IPS-11a (cell line): ENCODE measurements at regions not wholly inside any gene's neighbourhood (a gene's known extent, or its start where the extent isn't known, plus 50 kb on each side); places are given as distances from the start of the nearest gene placed in this dataset.

Source experiments
- H3K4me3 ChIP-seq: one replicate; pipeline ENCODE4 v1.5.1; 2013; ENCODE audit warnings: low read depth, low read length, control low read depth

DNA sequence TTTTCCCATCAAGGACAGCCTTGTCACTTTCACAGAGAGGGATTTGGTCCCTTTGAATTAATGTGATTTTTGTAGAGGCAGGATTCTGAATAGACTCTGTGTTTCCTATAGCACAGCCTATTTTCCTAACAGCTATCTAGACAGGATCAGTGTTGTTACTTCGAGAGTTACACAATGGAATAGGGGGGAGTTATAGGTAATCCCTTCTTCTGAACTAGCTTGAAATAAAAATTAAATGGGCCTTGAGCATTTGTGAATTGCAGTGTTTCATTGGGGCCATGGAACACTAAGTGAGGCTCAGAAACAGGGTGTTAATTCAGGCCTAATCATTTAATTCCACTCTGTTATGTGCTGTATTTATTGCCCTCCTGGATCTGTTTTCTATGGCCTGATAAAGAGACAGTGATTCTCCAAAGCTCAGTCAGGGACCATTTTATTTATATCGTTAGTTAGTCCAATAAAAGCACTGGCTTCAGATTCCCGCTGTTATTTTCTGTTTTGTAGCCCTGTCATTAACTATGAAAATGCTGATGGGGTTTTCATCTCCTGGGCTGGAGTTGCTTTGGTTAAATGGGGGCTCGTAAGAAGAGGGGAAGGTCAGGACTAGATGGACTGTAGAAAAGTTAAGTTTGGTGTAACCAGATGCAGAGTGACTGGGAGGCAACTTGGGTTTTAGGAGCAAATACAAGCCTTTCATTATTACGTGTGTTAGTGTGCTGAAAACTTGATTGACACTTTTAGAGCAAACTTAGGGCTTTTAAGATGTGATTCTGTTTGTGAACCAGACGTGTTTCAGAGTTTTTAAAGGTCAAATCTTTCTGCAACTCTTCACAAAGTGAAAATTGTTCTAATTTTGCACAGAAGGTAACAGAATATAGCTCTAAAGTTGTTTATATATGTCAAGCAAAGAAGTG is 461.0 kb upstream of the HNRNPA3 start:
- no peak overlapping the region for H3K4me3 ChIP-seq

DNA sequence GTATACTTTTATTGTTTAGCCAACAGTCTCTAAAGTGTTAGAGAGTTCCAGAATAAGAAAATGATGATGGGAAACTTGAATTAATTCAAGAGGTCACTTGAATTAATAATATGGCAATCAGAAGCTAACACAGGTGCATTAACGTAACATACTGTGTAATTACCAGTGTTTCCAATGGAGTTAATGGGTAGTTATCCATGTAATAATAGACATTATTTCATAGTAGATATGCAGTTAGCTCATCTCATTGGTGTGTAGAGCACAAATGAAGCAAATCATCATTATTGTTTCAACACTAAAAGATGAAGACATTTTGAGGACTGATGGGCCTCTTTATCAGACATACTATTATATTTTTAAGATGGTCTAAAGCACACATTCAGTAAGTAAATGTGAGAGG is 460.3 kb upstream of the HNRNPA3 start:
- H3K4me3 ChIP-seq, result no peak overlapping the region

DNA sequence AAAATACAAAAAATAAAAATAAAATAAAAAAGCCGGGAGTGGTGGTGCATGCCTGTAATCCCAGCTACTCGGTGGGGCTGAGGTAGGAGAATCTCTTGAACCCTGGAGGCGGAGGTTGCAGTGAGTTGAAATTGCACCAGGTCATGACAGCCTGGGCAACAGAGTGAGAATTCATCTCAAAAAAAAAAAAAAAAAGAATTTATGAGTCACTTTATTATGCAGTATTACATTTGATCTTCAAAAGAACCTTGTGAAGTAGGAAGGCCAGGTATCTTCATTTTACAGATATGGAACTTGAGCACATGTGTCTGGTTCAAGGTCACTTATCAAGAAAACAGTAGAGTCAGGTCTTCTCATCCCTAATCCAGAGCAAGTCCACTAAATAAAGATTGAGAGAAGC is 459.4 kb upstream of the HNRNPA3 start:
- no peak overlapping the region for H3K4me3 ChIP-seq

GRCh38 chr2:176753752-176754474 is 458.7 kb upstream of the HNRNPA3 start:
- H3K4me3 ChIP-seq, result no peak overlapping the region

DNA sequence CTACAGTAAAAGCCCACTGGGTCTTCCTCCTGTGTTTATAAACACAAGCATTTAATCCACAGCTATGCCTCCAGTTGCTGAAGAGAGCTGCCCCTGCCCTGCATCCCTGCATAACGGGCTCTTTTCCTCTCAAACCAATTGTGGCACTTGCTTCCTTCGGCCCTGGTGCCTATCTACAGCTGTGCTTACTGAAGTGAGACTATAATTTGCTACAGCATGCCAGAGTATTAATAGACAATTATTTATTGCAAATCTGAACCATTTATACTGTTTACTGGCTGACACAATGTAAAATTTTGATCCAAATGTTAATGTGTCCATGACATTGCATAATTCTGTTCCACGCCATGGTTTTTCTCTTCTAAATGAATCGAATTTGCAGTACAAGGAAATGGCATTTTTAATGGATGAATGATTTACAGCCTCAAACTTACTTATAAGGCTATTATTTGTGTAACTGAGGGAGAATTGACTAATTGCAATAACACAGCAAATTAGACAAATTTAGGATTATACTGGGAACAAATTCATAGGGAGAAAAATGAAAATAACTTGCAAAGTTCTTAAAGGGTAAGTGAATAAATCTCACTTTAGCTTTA is 457.0 kb upstream of the HNRNPA3 start:
- no peak overlapping the region for H3K4me3 ChIP-seq

DNA sequence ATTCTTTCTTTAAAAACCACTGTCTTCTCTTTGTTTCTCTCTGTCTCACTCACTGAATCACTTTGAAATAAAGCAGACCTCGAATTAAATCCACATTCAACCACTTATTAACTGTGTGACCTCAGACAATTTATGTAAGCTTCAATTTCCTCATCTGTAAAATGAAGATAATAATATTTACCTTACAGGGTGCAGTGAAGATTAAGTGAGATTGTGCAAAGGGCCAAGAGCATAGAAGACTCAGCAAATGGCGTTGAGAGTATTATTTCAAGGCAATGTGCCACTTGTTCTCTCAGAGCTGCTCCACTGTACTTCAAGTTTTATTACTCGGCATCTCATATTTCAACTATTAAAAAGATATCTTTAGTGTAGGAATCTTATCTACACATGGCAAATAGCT is 454.2 kb upstream of the HNRNPA3 start:
- no peak overlapping the region for H3K4me3 ChIP-seq

GRCh38 chr2:176760439-176760838 is 452.2 kb upstream of the HNRNPA3 start:
- no peak overlapping the region for H3K4me3 ChIP-seq

- no peak overlapping the region for H3K4me3 ChIP-seq
Observed at GRCh38 chr2:176763130-176763529, 449.5 kb upstream of the HNRNPA3 start.

- no peak overlapping the region for H3K4me3 ChIP-seq
Observed at GRCh38 chr2:176763851-176764404, 448.7 kb upstream of the HNRNPA3 start.

GRCh38 chr2:176764921-176765320 is 447.7 kb upstream of the HNRNPA3 start:
- H3K4me3 ChIP-seq, result no peak overlapping the region

DNA sequence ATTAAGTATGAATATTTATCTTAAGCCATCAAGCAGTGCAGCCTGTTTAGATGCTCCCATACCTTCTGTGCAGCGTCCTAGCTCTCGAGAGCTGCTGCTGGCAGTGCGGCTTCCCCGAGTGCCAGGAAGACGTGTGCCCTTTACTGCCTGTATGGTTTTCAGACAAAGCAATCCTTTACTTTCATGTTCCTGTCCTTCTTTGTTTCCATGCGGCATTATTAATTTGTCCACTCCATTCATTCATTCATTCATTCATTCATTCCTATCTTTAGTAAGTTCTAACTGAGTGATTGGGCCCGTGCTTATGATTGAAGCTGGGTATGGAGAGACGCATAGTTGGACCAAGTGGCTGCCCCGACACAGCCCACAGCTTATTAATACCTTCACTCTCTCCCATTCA is 446.6 kb upstream of the HNRNPA3 start:
- H3K4me3 ChIP-seq, result no peak overlapping the region

DNA sequence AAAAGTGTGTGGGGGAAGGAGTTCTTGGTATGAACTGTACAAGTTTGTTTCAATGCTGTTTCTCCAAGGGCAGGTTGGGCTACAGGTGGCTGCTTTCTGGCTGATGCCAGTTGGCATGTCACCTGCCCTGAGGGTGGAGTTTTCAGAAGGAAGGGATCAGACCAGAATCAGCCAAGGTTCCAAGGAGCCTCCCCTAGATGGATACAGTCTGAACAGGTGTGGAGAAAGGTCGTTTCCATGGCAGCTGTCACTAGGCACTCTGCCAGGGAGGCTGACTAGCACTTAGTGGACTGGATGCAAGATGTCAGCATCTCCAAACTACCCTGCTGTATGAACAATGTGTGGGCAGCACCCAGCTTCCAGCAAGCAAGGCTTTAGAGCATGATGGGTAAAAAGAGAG is 444.4 kb upstream of the HNRNPA3 start:
- H3K4me3 ChIP-seq, result no peak overlapping the region

DNA sequence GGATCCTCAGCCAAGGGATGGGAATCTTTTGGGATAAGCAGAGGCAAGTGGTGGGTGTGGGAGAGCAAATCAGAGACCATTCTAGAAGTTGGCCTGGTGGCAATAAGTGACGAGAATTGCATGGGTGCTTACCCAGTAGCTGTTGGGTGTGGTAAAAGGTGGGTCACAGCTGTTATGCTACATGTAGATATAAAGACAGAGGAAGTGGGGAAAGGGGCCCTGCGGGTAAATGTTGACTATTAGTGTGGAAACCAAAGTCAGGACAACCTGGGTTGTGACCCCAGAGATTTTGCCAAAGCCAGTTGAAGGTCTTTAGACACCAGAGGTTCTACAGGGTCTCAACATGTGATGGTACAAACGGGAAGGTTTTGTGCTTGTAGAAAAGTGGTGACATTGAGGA is 443.6 kb upstream of the HNRNPA3 start:
- no peak overlapping the region for H3K4me3 ChIP-seq

DNA sequence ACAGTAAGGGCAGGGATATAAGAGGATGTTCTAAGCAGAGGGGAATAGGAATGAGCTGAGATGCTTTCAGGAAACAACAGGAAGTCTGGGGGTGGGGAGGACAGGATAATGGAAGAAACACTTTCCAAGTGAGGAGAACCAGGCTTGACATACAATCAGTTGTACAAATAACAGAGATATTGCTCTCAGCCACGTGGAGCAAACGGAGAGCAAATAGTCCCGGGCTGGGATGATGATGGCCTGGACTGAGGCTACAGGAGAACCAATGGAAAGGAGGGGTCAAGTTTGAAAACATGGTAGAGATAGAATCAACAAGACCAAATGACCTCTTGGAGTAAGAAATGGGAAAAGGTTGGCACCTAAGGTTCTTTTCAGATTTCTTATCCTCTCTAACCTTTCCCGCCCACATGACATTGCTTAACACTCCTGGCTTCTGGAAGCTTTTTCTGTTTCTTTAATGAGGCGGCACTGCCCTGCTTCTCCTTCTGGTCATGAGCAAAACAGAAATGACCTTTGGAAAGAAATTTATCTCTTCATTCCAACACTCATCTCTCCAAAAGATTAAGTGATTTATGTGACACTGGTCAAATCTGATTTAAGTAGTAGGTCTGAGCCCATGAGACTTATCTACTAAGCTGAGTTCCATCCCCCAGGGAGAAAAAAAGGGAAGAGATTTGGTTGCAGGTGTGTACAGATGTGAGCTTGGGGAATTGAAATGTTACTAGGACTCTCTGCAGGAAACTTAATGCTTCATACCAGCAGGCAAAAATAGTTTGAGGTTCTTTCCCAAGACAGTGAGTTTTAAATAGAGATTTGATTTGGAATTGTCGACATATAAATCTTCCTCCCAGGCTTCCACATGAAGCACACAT is 442.9 kb upstream of the HNRNPA3 start:
- no peak overlapping the region for H3K4me3 ChIP-seq

DNA sequence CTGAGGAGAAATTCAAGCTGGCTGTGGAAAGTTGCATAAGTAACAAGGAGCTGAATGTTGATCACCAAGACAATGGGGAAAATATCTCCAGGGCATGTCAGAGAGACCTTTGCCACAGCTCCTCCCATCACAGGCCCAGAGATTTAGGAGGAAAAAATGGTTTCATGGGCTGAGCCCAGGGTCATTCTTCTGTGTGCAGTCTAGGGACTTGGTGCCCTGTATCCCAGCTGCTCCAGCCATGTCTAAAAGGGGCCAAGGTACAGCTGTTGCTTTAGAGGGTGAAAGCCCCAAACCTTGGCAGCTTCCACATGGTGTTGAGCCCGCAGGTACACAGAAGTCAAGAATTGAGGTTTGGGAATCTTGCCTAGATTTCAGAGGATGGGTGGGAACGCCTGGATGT is 439.8 kb upstream of the HNRNPA3 start:
- no peak overlapping the region for H3K4me3 ChIP-seq

- no peak overlapping the region for H3K4me3 ChIP-seq
Observed at GRCh38 chr2:176774766-176775451, 437.7 kb upstream of the HNRNPA3 start.

- H3K4me3 ChIP-seq, result no peak overlapping the region
Observed at GRCh38 chr2:176777262-176777661, 435.3 kb upstream of the HNRNPA3 start.

DNA sequence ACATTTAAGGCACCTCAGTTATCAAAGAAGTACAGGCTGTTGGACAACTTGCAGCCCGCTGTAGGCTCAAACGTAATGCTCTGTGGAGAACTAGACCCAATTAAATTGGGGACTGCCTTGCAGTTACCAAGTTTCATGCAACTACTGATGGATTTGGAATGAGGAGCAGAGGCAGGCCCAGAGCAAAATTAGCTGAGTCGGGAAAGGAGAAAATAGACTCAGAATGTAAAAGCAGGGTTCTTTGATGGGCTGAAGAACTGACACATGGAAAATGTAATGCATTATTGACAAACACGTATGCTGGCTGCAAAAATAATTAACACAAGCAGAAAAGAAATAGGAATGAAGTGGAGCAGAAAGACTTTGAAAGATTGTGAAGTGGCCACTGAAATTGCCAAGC is 432.7 kb upstream of the HNRNPA3 start:
- no peak overlapping the region for H3K4me3 ChIP-seq

- H3K4me3 ChIP-seq, result no peak overlapping the region
Observed at GRCh38 chr2:176780348-176780747, 432.2 kb upstream of the HNRNPA3 start.
